ENCODE measurements at regions not wholly inside any gene's neighbourhood (a gene's known extent, or its start where the extent isn't known, plus 50 kb on each side); places are given as distances from the start of the nearest gene placed in this dataset.

DNA sequence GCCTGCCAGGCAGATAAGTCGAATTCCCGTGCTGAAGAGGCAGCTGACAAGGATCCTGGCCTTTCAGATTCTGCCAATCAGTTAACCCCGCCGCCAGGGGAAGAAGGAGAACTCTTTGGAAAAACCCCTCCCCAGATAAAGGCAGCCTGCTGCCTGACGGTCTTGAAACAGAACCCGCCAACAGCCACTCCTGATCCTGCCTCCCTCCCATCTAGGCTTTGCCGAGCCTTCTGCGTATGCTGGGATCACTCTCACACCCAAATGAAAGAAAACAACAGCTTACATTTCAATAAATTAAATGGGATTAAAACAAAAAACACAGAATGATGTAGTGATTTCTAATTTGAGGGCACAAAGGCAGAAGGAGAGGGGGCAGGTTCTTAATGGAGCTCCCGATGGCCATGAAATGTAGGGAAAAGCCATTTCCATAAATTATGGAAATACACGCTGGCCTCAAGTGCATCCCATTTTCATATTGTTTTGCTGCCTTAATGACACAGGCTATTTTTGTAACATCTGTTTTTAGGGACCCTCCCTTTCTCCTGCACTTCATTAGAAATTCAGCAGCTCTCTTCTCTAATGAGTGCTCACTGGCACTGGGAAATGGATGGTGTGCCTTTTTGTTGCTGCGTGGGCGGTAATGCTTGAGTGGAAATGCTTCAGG, 319.1 kb downstream of the MED10 start:
- DNase-seq: no peak

GRCh38 chr5:6058055-6058715, 320.2 kb downstream of the MED10 start:
- DNase-seq: no peak

DNA sequence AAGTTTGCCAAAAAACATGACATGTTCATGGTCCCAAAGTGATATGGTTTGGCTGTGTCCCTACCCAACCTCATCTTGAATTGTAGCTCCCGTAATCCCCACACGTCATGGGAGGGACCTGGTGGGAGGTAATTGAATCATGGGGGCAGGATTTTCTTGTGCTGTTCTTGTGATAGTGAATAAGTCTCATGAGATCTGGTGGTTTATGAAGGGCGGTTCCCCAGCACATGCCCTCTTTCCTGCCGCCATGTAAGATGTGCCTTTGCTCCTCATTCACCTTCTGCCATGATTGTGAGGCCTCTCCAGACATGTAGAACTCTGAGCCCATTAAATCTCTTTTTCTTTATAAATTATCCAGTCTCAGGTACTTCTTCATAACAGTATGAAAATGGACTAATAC, 322.1 kb downstream of the MED10 start:
- no peak for DNase-seq

GRCh38 chr5:6049662-6050061, 328.7 kb downstream of the MED10 start:
- no peak for DNase-seq

DNA sequence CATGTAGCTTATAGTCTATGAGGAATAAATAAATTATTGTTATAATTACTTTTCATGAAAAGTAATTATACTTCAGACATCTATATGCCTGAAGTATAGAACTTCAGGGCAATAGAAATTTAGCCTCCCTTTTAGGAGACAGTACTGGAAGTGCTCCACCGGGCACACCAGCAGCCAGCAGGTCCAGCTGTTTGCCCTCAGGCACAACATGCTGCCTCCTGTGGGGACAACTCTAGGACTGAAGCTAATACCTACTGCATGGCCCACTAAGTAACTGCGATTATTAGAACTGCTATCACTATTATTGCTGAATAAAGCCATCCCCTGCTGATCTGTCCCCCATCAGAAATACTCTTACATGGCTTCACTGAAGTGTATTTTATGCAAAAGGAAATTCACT, 329.6 kb downstream of the MED10 start:
- no peak for DNase-seq

- no peak for DNase-seq
Observed at GRCh38 chr5:6046296-6046967, 331.9 kb downstream of the MED10 start.

- DNase-seq: no peak
Observed at GRCh38 chr5:6043491-6044310, 334.6 kb downstream of the MED10 start.

GRCh38 chr5:6041977-6042550, 336.3 kb downstream of the MED10 start:
- no peak for DNase-seq

GRCh38 chr5:6039111-6039510, 339.2 kb downstream of the MED10 start:
- DNase-seq: no peak

- no peak for DNase-seq
Observed at GRCh38 chr5:6036006-6036405, 342.3 kb downstream of the MED10 start.

DNA sequence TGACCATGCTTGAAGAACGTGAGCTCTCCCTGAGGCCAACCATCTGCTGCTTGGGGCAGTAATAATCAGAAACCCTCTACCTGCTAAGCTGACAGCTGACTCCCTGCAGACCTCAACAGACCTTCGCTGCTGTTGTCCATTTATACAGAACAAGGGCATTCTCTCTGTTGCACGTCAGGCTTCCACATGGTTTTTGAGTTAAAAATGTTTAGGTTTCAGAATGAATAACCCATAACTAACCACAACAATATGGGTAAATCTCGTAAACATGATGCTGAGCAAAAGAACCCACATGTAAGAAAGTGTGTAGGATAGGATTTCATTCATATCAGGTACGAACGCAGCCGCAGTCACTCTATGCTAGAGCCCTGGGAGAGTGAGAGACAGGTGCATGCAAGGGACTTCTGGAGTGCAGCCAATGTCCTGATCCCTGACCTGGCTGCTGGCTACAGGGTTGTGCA, 348.5 kb downstream of the MED10 start:
- DNase-seq: no peak

- DNase-seq: no peak
Observed at GRCh38 chr5:6026766-6027406, 351.5 kb downstream of the MED10 start.

DNA sequence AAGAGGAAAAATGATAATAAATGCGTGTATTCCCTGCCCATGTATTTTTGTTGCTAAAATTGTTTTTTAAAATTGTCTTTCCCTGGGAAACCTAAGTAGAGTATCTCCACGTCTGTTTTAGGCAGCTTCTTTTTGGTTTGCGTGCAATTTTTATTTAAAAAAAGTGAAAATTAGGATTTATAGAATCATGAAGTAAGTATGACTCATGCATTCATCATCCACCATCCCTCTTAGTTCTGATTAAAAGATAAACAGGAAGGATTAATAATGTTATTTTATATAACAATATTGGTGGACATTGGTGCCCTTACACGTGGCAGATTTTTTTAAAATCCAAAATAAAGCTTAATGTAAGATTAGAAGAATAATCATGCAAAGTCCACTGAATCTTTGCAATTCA, 358.7 kb downstream of the MED10 start:
- no peak for DNase-seq

GRCh38 chr5:6013506-6013905, 364.8 kb downstream of the MED10 start:
- DNase-seq: no peak

DNA sequence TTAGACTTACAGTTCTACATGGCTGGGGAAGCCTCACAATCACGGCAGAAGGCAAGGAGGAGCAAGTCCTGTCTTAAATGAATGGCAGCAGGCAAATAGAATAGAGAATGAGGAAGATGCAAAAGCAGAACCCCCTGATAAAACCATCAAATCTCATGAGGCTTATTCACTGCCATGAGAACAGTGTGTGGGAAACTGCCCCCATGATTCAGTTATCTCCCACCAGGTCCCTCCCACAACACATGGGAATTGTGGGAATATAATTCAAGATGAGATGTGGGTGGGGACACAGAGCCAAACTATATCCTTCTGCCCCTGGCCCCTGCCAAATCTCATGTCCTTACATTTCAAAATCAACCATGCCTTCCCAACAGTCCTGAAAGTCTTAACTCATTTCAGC, 367.1 kb downstream of the MED10 start:
- no peak for DNase-seq

DNA sequence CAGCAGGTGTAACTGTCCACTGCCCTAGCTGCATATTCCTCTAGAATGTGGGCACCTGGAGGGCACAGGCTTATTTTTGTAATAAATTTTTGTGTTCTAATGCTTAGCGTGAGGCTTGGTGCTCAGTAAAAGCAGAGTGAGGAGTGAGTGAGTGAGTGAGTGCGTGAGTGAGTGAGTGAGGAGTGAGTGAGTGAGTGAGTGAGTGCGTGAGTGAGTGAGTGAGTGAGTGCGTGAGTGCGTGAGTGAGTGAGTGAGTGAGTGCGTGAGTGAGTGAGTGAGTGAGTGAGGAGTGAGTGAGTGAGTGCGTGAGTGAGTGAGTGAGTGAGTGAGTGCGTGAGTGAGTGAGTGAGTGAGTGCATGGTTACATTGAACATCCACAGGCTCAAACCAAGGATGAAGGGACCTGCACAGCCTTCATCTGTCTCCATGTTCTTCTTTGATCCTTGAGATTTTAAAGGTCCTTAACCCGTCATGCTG, 371.5 kb downstream of the MED10 start:
- DNase-seq: no peak

GRCh38 chr5:6003040-6003825, 375.1 kb downstream of the MED10 start:
- DNase-seq: no peak

DNA sequence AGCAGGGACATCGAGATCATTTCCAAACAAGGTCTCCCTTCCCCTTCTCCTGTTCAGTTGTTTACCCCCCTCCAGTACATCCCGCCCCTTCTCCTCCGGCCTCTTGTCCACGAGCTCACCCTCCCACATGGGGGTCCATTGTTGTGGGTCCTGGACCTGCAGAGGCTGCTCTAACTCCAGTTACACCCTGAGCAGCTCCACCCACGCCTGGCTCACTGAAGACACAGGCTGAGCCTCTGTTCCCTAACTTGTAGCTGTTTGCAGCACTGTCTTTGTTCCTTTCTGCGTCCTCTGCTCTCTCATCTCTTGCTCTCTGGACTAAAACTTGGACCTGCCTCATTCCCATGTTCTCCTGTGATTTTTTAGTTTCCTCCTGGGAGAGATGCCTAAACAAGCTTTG, 377.5 kb downstream of the MED10 start:
- DNase-seq: no peak

GRCh38 chr5:5995819-5996218, 382.5 kb downstream of the MED10 start:
- DNase-seq: no peak

DNA sequence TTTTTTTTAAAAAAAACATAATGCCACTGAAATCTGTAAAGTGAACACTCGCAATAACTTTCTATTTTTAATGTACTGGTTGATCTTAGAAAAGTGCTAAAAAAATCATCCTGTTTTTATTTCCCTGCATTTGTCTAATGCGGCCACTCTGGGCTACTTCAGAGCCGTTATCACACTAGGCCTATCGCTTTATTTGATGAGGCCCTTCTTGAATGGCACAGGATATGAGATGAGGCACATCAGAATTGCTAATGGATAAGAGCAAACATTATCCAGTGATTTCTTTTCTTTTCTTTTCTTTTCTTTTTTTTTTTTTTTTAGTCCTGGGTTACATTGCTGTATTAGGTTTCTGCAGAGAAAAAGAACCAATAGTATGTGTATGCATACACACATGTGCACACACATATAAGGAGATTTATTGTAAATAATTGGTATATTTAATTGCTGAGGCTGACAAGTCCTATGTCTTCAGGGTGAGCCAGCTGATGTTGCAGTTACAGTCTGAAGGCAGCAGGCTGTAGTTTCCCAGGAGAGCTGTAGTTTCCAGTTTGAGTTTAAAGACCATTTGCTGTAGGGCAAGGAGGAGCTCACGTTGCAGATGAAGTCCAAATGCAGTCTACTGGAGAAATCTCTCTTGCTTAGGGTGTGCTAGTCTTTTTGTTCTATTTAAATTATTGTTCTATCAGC, 391.7 kb downstream of the MED10 start:
- no peak for DNase-seq

GRCh38 chr5:5985332-5985731, 393.0 kb downstream of the MED10 start:
- no peak for DNase-seq

All from OCI-M1 (cell line).